PFSK-1 (cell line): ENCODE measurements at regions not wholly inside any gene's neighbourhood (a gene's known extent, or its start where the extent isn't known, plus 50 kb on each side); places are given as distances from the start of the nearest gene placed in this dataset.

Source experiments
- POLR2AphosphoS5 ChIP-seq: IDR thresholded peaks from 2 replicates; pipeline ENCODE4 v1.6.1; 2012; ENCODE audit warnings: low read depth, mild to moderate bottlenecking, control low read depth, low read length, moderate library complexity
- REST ChIP-seq, 2 experiments: IDR thresholded peaks; 2 replicates each; pipeline versions ENCODE4 v1.6.1 to v1.8.0; 2011 to 2012; ENCODE audit warnings: low read depth in 2 of 2, low read length in 2 of 2, control low read depth in 1 of 2, inconsistent platforms in 1 of 2, mild to moderate bottlenecking in 1 of 2, moderate library complexity in 1 of 2; ENCODE audit not compliant: insufficient read depth in 1 of 2
- TAF1 ChIP-seq: IDR thresholded peaks from 2 replicates; pipeline ENCODE4 v1.6.1; 2012; ENCODE audit warnings: low read length, control low read depth, borderline replicate concordance; ENCODE audit not compliant: insufficient read depth

- TF ChIP-seq POLR2AphosphoS5 (no peak), TAF1 (no peak), REST (IDR thresholded peaks at IDR 0.05; ENCODE audit: insufficient read depth in 1 of 2, low read depth in 2 of 2, low read length in 2 of 2) (no peak)
Observed at GRCh38 chr18:28478531-28478930, 301.6 kb upstream of the CDH2 start.
